HCT116 (cell line): ENCODE measurements at regions not wholly inside any gene's neighbourhood (a gene's known extent, or its start where the extent isn't known, plus 50 kb on each side); places are given as distances from the start of the nearest gene placed in this dataset.
"Not testable (repeated sequence)": the region's sequence is repeated elsewhere in the genome, so short reads cannot be mapped to it uniquely, and the experiment has no call there.

Experiments
- ATAC-seq: fragments of 200-7000 bp; cut with Tn5 transposase; 2 replicates; pipeline ENCODE4 v1.9.1; 2020; ENCODE audit warnings: mild to moderate bottlenecking, moderate library complexity
- BruUV-seq: library from RNA; stranded (reverse); fragments of 400-500 nt; replicated peaks from 2 replicates; lab custom pipeline; 2021; lab: Mats Ljungman, UMichigan
- CTCF ChIA-PET: fragments of 300-600 bp; sonication (Branson Sonifier 250); formaldehyde crosslinking; loops from one replicate; lab custom pipeline; 2021; ENCODE audit warnings: antibody characterized with exemption; lab: Charles Lee
- POLR2A ChIA-PET: fragments of 300-600, 350-600 bp; sonication (Branson Sonifier 250); formaldehyde crosslinking; loops from one replicate; lab custom pipeline; 2021; ENCODE audit warnings: antibody characterized with exemption; lab: Charles Lee
- RAD21 ChIA-PET, 2 experiments: fragments of 300-600 bp; sonication (Branson Sonifier 250); formaldehyde crosslinking; loops; one replicate each; lab custom pipeline; 2023; ENCODE audit warnings: low total read pairs in 2 of 2; ENCODE audit not compliant: uncharacterized antibody in 2 of 2, unreplicated experiment in 2 of 2, low non-redundant PET in 1 of 2; lab: Charles Lee
- DNase-seq: peaks from one replicate; pipeline ENCODE4 v3.0.0-alpha.2; 2010; ENCODE audit warnings: low read depth, low spot score
- H2AFZ ChIP-seq: fragments of 200-600 bp; shearing (Covaris generic), sonication (generic); 2 replicates; pipeline ENCODE4 v1.6.1; 2017; ENCODE audit warnings: low read depth, mixed run types, mixed read lengths, antibody characterized with exemption, low read length; ENCODE audit not compliant: poor library complexity, severe bottlenecking
- H3K27ac ChIP-seq: 2 replicates; pipeline ENCODE4 v1.5.1; 2012; ENCODE audit warnings: low read depth, low read length
- H3K27me3 ChIP-seq: fragments of 200-600 bp; sonication (generic); 2 replicates; pipeline ENCODE4 v1.6.1; 2016; ENCODE audit warnings: mixed run types, low read length, mixed read lengths; ENCODE audit not compliant: insufficient read depth
- H3K36me3 ChIP-seq, 2 experiments: fragments of 200-500 bp in 1 of 2; fragments of 200-600 bp in 1 of 2; sonication (Bioruptor generic) in 1 of 2; sonication (generic) in 1 of 2; 2 replicates each; pipeline versions ENCODE4 v1.5.1 to v1.6.1; 2014 to 2016; ENCODE audit warnings: low read length in 2 of 2, inconsistent platforms in 1 of 2, mixed read lengths in 1 of 2, mixed run types in 1 of 2; ENCODE audit not compliant: insufficient read depth in 2 of 2, control insufficient read depth in 1 of 2
- H3K4me1 ChIP-seq, 2 experiments: fragments of 200-600 bp in 1 of 2; sonication (generic) in 1 of 2; 2 replicates each; pipeline versions ENCODE4 v1.5.1 to v1.6.1; 2012 to 2017; ENCODE audit warnings: low read length in 2 of 2, inconsistent platforms in 1 of 2, mild to moderate bottlenecking in 1 of 2, mixed read lengths in 1 of 2, mixed run types in 1 of 2, moderate library complexity in 1 of 2; ENCODE audit not compliant: insufficient read depth in 2 of 2, control insufficient read depth in 1 of 2
- H3K4me2 ChIP-seq: fragments of 200-600 bp; sonication (generic); 2 replicates; pipeline ENCODE4 v1.6.1; 2017; ENCODE audit warnings: mixed run types, low read length, mixed read lengths
- H3K4me3 ChIP-seq, 2 experiments: fragments of 200-600 bp in 1 of 2; sonication (generic) in 1 of 2; replicated peaks in 1 of 2; 2 replicates each; pipeline ENCODE4 v1.5.1; 2011 to 2016; ENCODE audit warnings: low read length in 2 of 2, control low read depth in 1 of 2, low read depth in 1 of 2, mild to moderate bottlenecking in 1 of 2, mixed read lengths in 1 of 2, mixed run types in 1 of 2
- H3K79me2 ChIP-seq: fragments of 200-600 bp; sonication (generic); 2 replicates; pipeline ENCODE4 v1.6.1; 2017; ENCODE audit warnings: mild to moderate bottlenecking, mixed run types, low read length, moderate library complexity, mixed read lengths; ENCODE audit not compliant: insufficient read depth
- H3K9ac ChIP-seq: fragments of 200-600 bp; sonication (generic); 2 replicates; pipeline ENCODE4 v1.6.1; 2016; ENCODE audit warnings: low read length, mixed read lengths
- H3K9me2 ChIP-seq: fragments of 200-600 bp; sonication (generic), shearing (Covaris generic); 2 replicates; pipeline ENCODE4 v1.6.1; 2017; ENCODE audit warnings: mixed run types, mild to moderate bottlenecking, moderate library complexity; ENCODE audit not compliant: insufficient read depth
- H3K9me3 ChIP-seq, 2 experiments: fragments of 200-500 bp in 1 of 2; fragments of 200-600 bp in 1 of 2; sonication (Bioruptor generic) in 1 of 2; sonication (generic) in 1 of 2; 2 replicates each; pipeline ENCODE4 v1.6.1; 2014 to 2017; ENCODE audit warnings: low read length in 2 of 2, mixed read lengths in 2 of 2, inconsistent platforms in 1 of 2, low read depth in 1 of 2, mild to moderate bottlenecking in 1 of 2, mixed run types in 1 of 2, moderate library complexity in 1 of 2; ENCODE audit not compliant: control insufficient read depth in 1 of 2, insufficient read depth in 1 of 2
- H4K20me1 ChIP-seq: fragments of 200-600 bp; sonication (generic), shearing (Covaris generic); 2 replicates; pipeline ENCODE4 v1.6.1; 2017; ENCODE audit warnings: mixed run types, mild to moderate bottlenecking, moderate library complexity; ENCODE audit not compliant: insufficient read depth
- ATF3 ChIP-seq: IDR thresholded peaks from 2 replicates; pipeline ENCODE4 v1.6.1; 2012
- EZH2phosphoT487 ChIP-seq: fragments of 200-600 bp; IDR thresholded peaks from 2 replicates; pipeline ENCODE4 v1.6.1; 2018; ENCODE audit warnings: antibody characterized with exemption, borderline replicate concordance
- REST ChIP-seq: IDR thresholded peaks from 2 replicates; pipeline ENCODE4 v1.6.1; 2012; ENCODE audit warnings: low read depth
- SIN3A ChIP-seq: IDR thresholded peaks from 2 replicates; pipeline ENCODE4 v1.6.1; 2012; ENCODE audit warnings: low read depth
- SRF ChIP-seq: IDR thresholded peaks from 2 replicates; pipeline ENCODE4 v1.6.1; 2012; ENCODE audit warnings: low read depth
- TCF7L2 ChIP-seq: IDR thresholded peaks from 2 replicates; pipeline ENCODE4 v1.7.0; 2011; ENCODE audit warnings: borderline replicate concordance, inconsistent platforms; ENCODE audit not compliant: insufficient read depth, insufficient read length; ENCODE audit errors: extremely low read depth
- intact Hi-C: fragments of 100-400 bp; cut with micrococcal nuclease; formaldehyde crosslinking; loops from 2 replicates; pipeline ENCODE4 v1.10.0; 2022

DNA sequence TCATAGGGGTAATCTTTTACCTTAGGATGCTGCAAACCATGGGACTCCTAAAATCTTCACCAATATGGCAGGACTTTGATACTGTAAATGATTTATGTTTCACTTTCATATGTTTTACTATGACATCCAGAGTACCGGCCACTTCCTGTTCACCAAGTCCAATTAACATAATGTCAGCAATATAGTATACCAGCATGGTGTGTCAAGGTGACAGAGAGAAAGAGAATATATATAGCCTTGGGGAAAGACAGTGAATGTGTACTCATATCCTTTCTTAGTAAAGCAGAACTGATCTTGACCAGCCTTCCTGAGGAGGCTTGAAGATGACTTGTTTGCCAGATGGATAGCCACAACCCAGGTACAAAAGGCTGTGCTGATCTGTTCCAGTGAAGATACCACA lies 127.9 kb downstream of the NRN1 start:
- ATAC-seq (no peak), DNase-seq (no peak)
- Histone ChIP-seq H3K36me3 (no peaks in the 10 kb centered on the region), H3K9ac (no peak overlapping the region), H3K9me2 (no peaks in the 10 kb centered on the region), H2AFZ (no peak overlapping the region), H3K4me1 (no peaks in the 10 kb centered on the region), H3K27me3 (peaks cover 12% of the 10 kb centered on the region), H3K27ac (no peak overlapping the region), H3K79me2 (no peaks in the 10 kb centered on the region), H4K20me1 (no peaks in the 10 kb centered on the region), H3K4me2 (no peak overlapping the region), H3K4me3 (no peak overlapping the region), H3K9me3 (no peaks in the 10 kb centered on the region)
- intact Hi-C loops, result no loop called here
- TF ChIP-seq REST (no peak), EZH2phosphoT487 (no peak), SIN3A (no peak)
- POLR2A ChIA-PET, result no interaction called here
- CTCF ChIA-PET, result no interaction called here
- RAD21 ChIA-PET, result no interaction called here
- BruUV-seq, result no TSS peak

DNA sequence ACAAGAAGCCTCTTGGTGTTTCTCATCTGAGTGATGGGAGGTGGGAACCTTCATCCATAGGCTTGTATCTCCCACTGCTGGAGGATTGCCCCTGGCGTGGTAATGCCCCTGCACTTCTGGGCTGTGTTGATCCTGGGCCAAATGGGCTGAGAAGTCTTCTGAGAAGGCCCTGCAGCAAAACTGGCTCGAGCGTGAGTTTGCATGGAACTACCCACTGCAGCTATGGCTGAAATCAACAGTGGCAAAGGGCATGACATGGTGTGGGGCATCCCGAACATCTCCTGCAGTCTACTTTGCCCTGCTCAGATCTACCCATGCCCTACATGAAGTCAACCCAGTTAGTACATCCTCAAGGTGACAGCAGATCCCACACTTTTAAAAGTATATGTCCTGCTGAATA lies 130.6 kb downstream of the NRN1 start:
- no peaks in the 10 kb centered on the region for H3K4me1 ChIP-seq
- no peak overlapping the region for H3K27ac ChIP-seq
- ATAC-seq, result no peak
- H2AFZ ChIP-seq, result no peak overlapping the region
- peaks cover 9% of the 10 kb centered on the region for H3K27me3 ChIP-seq
- TF ChIP-seq ATF3 (no peak), SRF (no peak), TCF7L2 (no peak)
- TF ChIP-seq, all 23 proteins: peak for 0
- ChIA-PET POLR2A (no interaction called here), RAD21 (no interaction called here), CTCF (no interaction called here)
- no peaks in the 10 kb centered on the region for H3K36me3 ChIP-seq
- H3K9ac ChIP-seq, result no peak overlapping the region
- no peaks in the 10 kb centered on the region for H4K20me1 ChIP-seq
- no peaks in the 10 kb centered on the region for H3K9me2 ChIP-seq
- no peak overlapping the region for H3K4me2 ChIP-seq
- no peak for DNase-seq
- H3K79me2 ChIP-seq, result no peaks in the 10 kb centered on the region
- H3K4me3 ChIP-seq, result no peak overlapping the region
- no peaks in the 10 kb centered on the region for H3K9me3 ChIP-seq
- intact Hi-C loops, result no loop called here
- BruUV-seq, result no TSS peak

DNA sequence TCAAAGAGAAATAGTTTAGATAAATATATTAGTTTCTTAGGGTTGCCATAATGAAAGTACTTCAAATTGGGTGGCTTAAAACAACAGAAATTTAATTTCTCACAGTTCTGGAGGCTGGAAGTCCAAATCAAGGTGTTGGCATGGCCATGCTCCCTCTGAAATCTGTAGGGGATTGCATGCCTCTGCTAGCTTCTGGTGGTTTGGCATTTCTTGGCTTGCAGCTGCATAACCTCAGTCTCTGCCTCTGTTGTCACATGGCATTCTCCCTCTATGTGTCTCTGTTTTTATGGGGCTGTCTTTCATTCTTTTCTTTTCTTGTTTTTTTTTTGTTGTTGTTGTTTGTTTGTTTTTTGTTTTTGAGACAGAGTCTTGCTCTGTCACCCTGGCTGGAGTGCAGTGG lies 132.7 kb downstream of the NRN1 start:
- CTCF ChIA-PET, result interaction anchor here (1.7 kb wide), 1 partner anchor 18 kb away, joined by 4 read pairs; no protein-coding TSS in a partner anchor
- H3K9me2 ChIP-seq, BruUV-seq, RAD21 ChIA-PET, ATAC-seq, H3K27ac ChIP-seq, H4K20me1 ChIP-seq, H3K9me3 ChIP-seq, intact Hi-C loops, H3K4me1 ChIP-seq, H3K4me2 ChIP-seq, H3K4me3 ChIP-seq, H3K9ac ChIP-seq, H3K79me2 ChIP-seq, DNase-seq, POLR2A ChIA-PET, H3K27me3 ChIP-seq, H2AFZ ChIP-seq, H3K36me3 ChIP-seq: not testable (repeated sequence)
